HFFc6 (cell line): ENCODE measurements at regions not wholly inside any gene's neighbourhood (a gene's known extent, or its start where the extent isn't known, plus 50 kb on each side); places are given as distances from the start of the nearest gene placed in this dataset.

Experiments
- DNase-seq: peaks from one replicate; pipeline ENCODE4 v3.0.0-alpha.2; 2018
- H3K27ac Mint-ChIP-seq: 2 replicates; pipeline ENCODE4 v1.8.0; 2020; ENCODE audit warnings: mild to moderate bottlenecking, mixed read lengths
- H3K27me3 Mint-ChIP-seq: 2 replicates; pipeline ENCODE4 v1.8.0; 2021; ENCODE audit warnings: mild to moderate bottlenecking, moderate library complexity, mixed read lengths; ENCODE audit not compliant: insufficient read depth
- H3K36me3 Mint-ChIP-seq: 2 replicates; pipeline ENCODE4 v1.8.0; 2021; ENCODE audit warnings: low read depth, mixed read lengths
- H3K4me1 Mint-ChIP-seq: 2 replicates; pipeline ENCODE4 v1.8.0; 2020; ENCODE audit warnings: low read depth, mixed read lengths
- H3K4me3 Mint-ChIP-seq: 2 replicates; pipeline ENCODE4 v1.8.0; 2020; ENCODE audit warnings: mild to moderate bottlenecking, moderate library complexity, mixed read lengths
- H3K9me3 Mint-ChIP-seq: 2 replicates; pipeline ENCODE4 v1.8.0; 2020; ENCODE audit warnings: mild to moderate bottlenecking, mixed read lengths
- CTCF ChIP-seq: fragments of 200-600 bp; sonication (generic); IDR thresholded peaks from 2 replicates; pipeline ENCODE4 v1.5.0; 2021; ENCODE audit warnings: antibody characterized with exemption, mild to moderate bottlenecking

- Mint-ChIP-seq H3K27ac (no peak overlapping the region), H3K36me3 (no peaks in the 10 kb centered on the region), H3K9me3 (no peaks in the 10 kb centered on the region), H3K4me3 (no peak overlapping the region), H3K27me3 (no peaks in the 10 kb centered on the region; the same call in 1 of the 2 replicates), H3K4me1 (no peaks in the 10 kb centered on the region)
- TF ChIP-seq CTCF: no peak
- DNase-seq: no peak
Measured at GRCh38 chr10:30725661-30726060, 96.1 kb upstream of the LYZL2 start.

- no peak overlapping the region for H3K27ac Mint-ChIP-seq
- H3K4me1 Mint-ChIP-seq: no peaks in the 10 kb centered on the region
- no peaks in the 10 kb centered on the region; the same call in 1 of the 2 replicates for H3K27me3 Mint-ChIP-seq
- no peaks in the 10 kb centered on the region for H3K36me3 Mint-ChIP-seq
- no peak for DNase-seq
- no peak for TF ChIP-seq CTCF
- no peaks in the 10 kb centered on the region for H3K9me3 Mint-ChIP-seq
- no peak overlapping the region for H3K4me3 Mint-ChIP-seq
Measured at GRCh38 chr10:30724296-30724695, 94.7 kb upstream of the LYZL2 start.

GRCh38 chr10:30722956-30723620, 93.5 kb upstream of the LYZL2 start:
- DNase-seq: no peak
- Mint-ChIP-seq H3K4me1 (no peaks in the 10 kb centered on the region), H3K4me3 (no peak overlapping the region), H3K27ac (no peak overlapping the region), H3K9me3 (no peaks in the 10 kb centered on the region), H3K36me3 (no peaks in the 10 kb centered on the region), H3K27me3 (peaks cover 4% of the 10 kb centered on the region)
- no peak for TF ChIP-seq CTCF

- H3K9me3 Mint-ChIP-seq: no peaks in the 10 kb centered on the region
- H3K27me3 Mint-ChIP-seq: peaks cover 7% of the 10 kb centered on the region
- H3K4me3 Mint-ChIP-seq: no peak overlapping the region
- no peak for DNase-seq
- no peak overlapping the region for H3K27ac Mint-ChIP-seq
- H3K36me3 Mint-ChIP-seq: no peaks in the 10 kb centered on the region
- no peaks in the 10 kb centered on the region for H3K4me1 Mint-ChIP-seq
- no peak for TF ChIP-seq CTCF
Measured at GRCh38 chr10:30719832-30720231, 90.3 kb upstream of the LYZL2 start.

- Mint-ChIP-seq H3K9me3 (peaks cover 18% of the 10 kb centered on the region), H3K27me3 (peaks cover 17% of the 10 kb centered on the region), H3K4me3 (no peak overlapping the region), H3K4me1 (0 out of 2 replicates have a peak, but pooled peaks cover 6% of the 10 kb centered on the region), H3K27ac (no peak overlapping the region), H3K36me3 (peaks cover 16% of the 10 kb centered on the region)
- no peak for DNase-seq
- TF ChIP-seq CTCF: no peak
Measured at GRCh38 chr10:30709700-30710358, 80.3 kb upstream of the LYZL2 start.
